IMR-90 (cell line): ENCODE measurements at regions not wholly inside any gene's neighbourhood (a gene's known extent, or its start where the extent isn't known, plus 50 kb on each side); places are given as distances from the start of the nearest gene placed in this dataset.

ENCODE experiments used
- ATAC-seq: fragments of 200-7000 bp; cut with Tn5 transposase; 2 replicates; pipeline ENCODE4 v1.9.1; 2020; ENCODE audit warnings: low read depth, mild to moderate bottlenecking, moderate library complexity
- BruUV-seq: library from RNA; stranded (reverse); fragments of 400-500 nt; replicated peaks from 2 replicates; lab custom pipeline; 2021; lab: Mats Ljungman, UMichigan
- CTCF ChIA-PET: fragments of 300-600 bp; formaldehyde crosslinking; extraction: SDS; loops from one replicate; lab custom pipeline; 2021; ENCODE audit warnings: antibody characterized with exemption; lab: Yijun Ruan, JAX
- POLR2A ChIA-PET: fragments of 300-600 bp; sonication (Branson Sonifier 250); formaldehyde crosslinking; loops from one replicate; lab custom pipeline; 2022; ENCODE audit warnings: antibody characterized with exemption; ENCODE audit not compliant: unreplicated experiment; lab: Charles Lee
- DNase-seq: peaks from one replicate; pipeline ENCODE4 v3.0.0; 2013
- H2AFZ ChIP-seq: replicated peaks from 2 replicates; pipeline ENCODE3; 2013; ENCODE audit warnings: low read length, mild to moderate bottlenecking; ENCODE audit not compliant: poor library complexity
- H2AK5ac ChIP-seq: 2 replicates; pipeline ENCODE4 v1.6.1; 2013; ENCODE audit warnings: low read depth, low read length, inconsistent platforms
- H2AK9ac ChIP-seq: replicated peaks from 2 replicates; pipeline ENCODE3; 2013; ENCODE audit warnings: mild to moderate bottlenecking, low read depth, low read length, moderate library complexity; ENCODE audit not compliant: poor library complexity
- H2BK120ac ChIP-seq: 2 replicates; pipeline ENCODE4 v1.6.1; 2013; ENCODE audit warnings: low read depth, low read length, inconsistent platforms
- H2BK15ac ChIP-seq: 3 replicates; pipeline ENCODE4 v1.6.1; 2013; ENCODE audit warnings: low read depth, low read length, inconsistent platforms
- H2BK20ac ChIP-seq: 2 replicates; pipeline ENCODE4 v1.6.1; 2013; ENCODE audit warnings: low read depth, mild to moderate bottlenecking, inconsistent platforms, low read length, moderate library complexity
- H2BK5ac ChIP-seq: 2 replicates; pipeline ENCODE4 v1.6.1; 2013; ENCODE audit warnings: mild to moderate bottlenecking, low read depth, low read length, inconsistent platforms; ENCODE audit not compliant: poor library complexity, severe bottlenecking
- H3K14ac ChIP-seq: replicated peaks from 2 replicates; pipeline ENCODE4 v1.6.1; 2013; ENCODE audit warnings: low read depth, low read length, inconsistent platforms
- H3K18ac ChIP-seq: 2 replicates; pipeline ENCODE4 v1.6.1; 2013; ENCODE audit warnings: low read depth, low read length, control low read depth
- H3K23ac ChIP-seq: 2 replicates; pipeline ENCODE4 v1.6.1; 2013; ENCODE audit warnings: low read depth, low read length, inconsistent platforms
- H3K27ac ChIP-seq: 2 replicates; pipeline ENCODE4 v1.5.1; 2013; ENCODE audit warnings: mild to moderate bottlenecking, control low read depth, low read length; ENCODE audit not compliant: insufficient read depth
- H3K27me3 ChIP-seq: 2 replicates; pipeline ENCODE4 v1.6.1; 2013; ENCODE audit warnings: low read length; ENCODE audit not compliant: control insufficient read depth, insufficient read depth
- H3K36me3 ChIP-seq: 2 replicates; pipeline ENCODE4 v1.6.1; 2013; ENCODE audit warnings: low read length, mixed read lengths; ENCODE audit not compliant: control insufficient read depth, insufficient read depth
- H3K4ac ChIP-seq: 2 replicates; pipeline ENCODE4 v1.6.1; 2013; ENCODE audit warnings: low read depth, low read length, inconsistent platforms
- H3K4me1 ChIP-seq: 2 replicates; pipeline ENCODE4 v1.6.1; 2013; ENCODE audit warnings: low read length, mixed read lengths; ENCODE audit not compliant: control insufficient read depth, insufficient read depth
- H3K4me2 ChIP-seq: 2 replicates; pipeline ENCODE4 v1.6.1; 2013; ENCODE audit warnings: low read depth, mild to moderate bottlenecking, control low read depth, low read length, moderate library complexity
- H3K4me3 ChIP-seq: 2 replicates; pipeline ENCODE4 v1.5.1; 2013; ENCODE audit warnings: low read depth, mild to moderate bottlenecking, control low read depth, low read length, moderate library complexity; ENCODE audit not compliant: insufficient read depth
- H3K56ac ChIP-seq: 2 replicates; pipeline ENCODE4 v1.6.1; 2013; ENCODE audit warnings: low read length, inconsistent platforms; ENCODE audit not compliant: insufficient read depth; ENCODE audit errors: extremely low read depth
- H3K79me1 ChIP-seq, 2 experiments: 2 replicates each; pipeline ENCODE4 v1.6.1; 2013; ENCODE audit warnings: low read length in 2 of 2, inconsistent platforms in 1 of 2, low read depth in 1 of 2
- H3K9ac ChIP-seq: 2 replicates; pipeline ENCODE4 v1.6.1; 2013; ENCODE audit warnings: low read depth, low read length, control low read depth
- H3K9me1 ChIP-seq: 2 replicates; pipeline ENCODE4 v1.6.1; 2013; ENCODE audit warnings: low read length, inconsistent platforms; ENCODE audit not compliant: insufficient read depth
- H3K9me3 ChIP-seq: 2 replicates; pipeline ENCODE4 v1.6.1; 2013; ENCODE audit warnings: low read length; ENCODE audit not compliant: control insufficient read depth, insufficient read depth
- H4K20me1 ChIP-seq: 2 replicates; pipeline ENCODE4 v1.6.1; 2013; ENCODE audit warnings: low read length, inconsistent platforms; ENCODE audit not compliant: insufficient read depth
- H4K5ac ChIP-seq: 2 replicates; pipeline ENCODE4 v1.6.1; 2013; ENCODE audit warnings: mild to moderate bottlenecking, low read depth, low read length, control low read depth
- H4K8ac ChIP-seq, 2 experiments: 2 replicates each; pipeline ENCODE4 v1.6.1; 2013; ENCODE audit warnings: low read depth in 2 of 2, low read length in 2 of 2, control low read depth in 1 of 2, inconsistent platforms in 1 of 2
- H4K91ac ChIP-seq: 2 replicates; pipeline ENCODE4 v1.6.1; 2013; ENCODE audit warnings: low read depth, low read length, inconsistent platforms; ENCODE audit not compliant: insufficient read depth
- BHLHE40 ChIP-seq: fragments of 150-350 bp; IDR thresholded peaks from 2 replicates; pipeline ENCODE4 v1.6.1; 2016; ENCODE audit warnings: mild to moderate bottlenecking, low read depth, low read length
- CEBPB ChIP-seq: IDR thresholded peaks from 2 replicates; pipeline ENCODE4 v1.6.1; 2012; ENCODE audit warnings: low read depth, low read length, improper control_type of control experiment
- CHD1 ChIP-seq: IDR thresholded peaks from 2 replicates; pipeline ENCODE4 v1.6.1; 2012; ENCODE audit warnings: low read depth, low read length, improper control_type of control experiment
- CTCF ChIP-seq: conservative IDR thresholded peaks from 2 replicates; pipeline ENCODE4 v1.5.1; 2012; ENCODE audit warnings: mild to moderate bottlenecking, low read depth, low read length, improper control_type of control experiment
- ELK1 ChIP-seq: fragments of 150-350 bp; IDR thresholded peaks from 2 replicates; pipeline ENCODE4 v1.6.1; 2016; ENCODE audit warnings: low read depth, mild to moderate bottlenecking, low read length, moderate library complexity, borderline replicate concordance
- FOS ChIP-seq: fragments of 150-350 bp; IDR thresholded peaks from 2 replicates; pipeline ENCODE4 v1.6.1; 2016; ENCODE audit warnings: low read depth, low read length
- MAFK ChIP-seq: IDR thresholded peaks from 2 replicates; pipeline ENCODE4 v1.6.1; 2012; ENCODE audit warnings: low read depth, low read length, improper control_type of control experiment
- MAZ ChIP-seq: IDR thresholded peaks from 2 replicates; pipeline ENCODE4 v1.6.1; 2012; ENCODE audit warnings: low read depth, mild to moderate bottlenecking, low read length, improper control_type of control experiment, moderate library complexity, borderline replicate concordance
- MXI1 ChIP-seq: IDR thresholded peaks from 2 replicates; pipeline ENCODE4 v1.6.1; 2012; ENCODE audit warnings: low read depth, mild to moderate bottlenecking, low read length, moderate library complexity, borderline replicate concordance
- NFE2L2 ChIP-seq: fragments of 150-350 bp; IDR thresholded peaks from 2 replicates; pipeline ENCODE4 v1.6.1; 2016; ENCODE audit warnings: low read depth, mild to moderate bottlenecking, low read length
- POLR2A ChIP-seq: IDR thresholded peaks from 2 replicates; pipeline ENCODE4 v1.6.1; 2012; ENCODE audit warnings: mild to moderate bottlenecking, low read depth, low read length
- RAD21 ChIP-seq: IDR thresholded peaks from 2 replicates; pipeline ENCODE4 v1.6.1; 2012; ENCODE audit warnings: low read length, improper control_type of control experiment
- RCOR1 ChIP-seq: IDR thresholded peaks from 2 replicates; pipeline ENCODE4 v1.6.1; 2012; ENCODE audit warnings: mild to moderate bottlenecking, low read length, improper control_type of control experiment; ENCODE audit not compliant: insufficient replicate concordance
- RFX5 ChIP-seq: IDR thresholded peaks from 2 replicates; pipeline ENCODE4 v1.8.0; 2012; ENCODE audit warnings: low read depth, mild to moderate bottlenecking, low read length, moderate library complexity
- SMC3 ChIP-seq: fragments of 150-350 bp; IDR thresholded peaks from 2 replicates; pipeline ENCODE4 v1.6.1; 2016; ENCODE audit warnings: low read depth, mild to moderate bottlenecking, antibody characterized with exemption, low read length, moderate library complexity
- USF2 ChIP-seq: fragments of 150-350 bp; IDR thresholded peaks from 2 replicates; pipeline ENCODE4 v1.6.1; 2017; ENCODE audit warnings: mild to moderate bottlenecking, antibody characterized with exemption, low read length, low read depth
- WGBS, 2 experiments: methylation state at CpG; one replicate each; pipeline versions ENCODE4 v1.1.5 to v1.1.7; 2013; ENCODE audit warnings: missing lambda C conversion rate in 2 of 2; ENCODE audit not compliant: insufficient read length in 1 of 2; ENCODE audit errors: extremely low coverage in 2 of 2; 5-methylcytosine and 5-hydroxymethylcytosine counted together
- dilution Hi-C: fragments of 300-500 bp; cut with HindIII; formaldehyde crosslinking; loops from one replicate; pipeline ENCODE4 v1.14.3; 2018; ENCODE audit warnings: low sequenced_read_pairs; ENCODE audit not compliant: unreplicated experiment
- in situ Hi-C: fragments of 300-500 bp; cut with MboI; formaldehyde crosslinking; loops from 3 replicates; pipeline ENCODE4 v1.14.3; 2019; ENCODE audit warnings: low sequenced_read_pairs, inconsistent platforms, mixed read lengths
- intact Hi-C: fragments of 100-400 bp; cut with micrococcal nuclease; formaldehyde crosslinking; loops from 2 replicates; pipeline ENCODE4 v1.10.0; 2022

- TF ChIP-seq CTCF (no peak), POLR2A (no peak), CHD1 (no peak), SMC3 (no peak), MAFK (no peak), RCOR1 (no peak), NFE2L2 (no peak), BHLHE40 (no peak), MXI1 (no peak), ELK1 (no peak), RAD21 (no peak), CEBPB (no peak), RFX5 (no peak), USF2 (no peak), FOS (no peak), MAZ (no peak)
These were observed 60.6 kb upstream of the IL12A start for GRCh38 chr3:159928071-159928491.

More at GRCh38 chr3:159928071-159928491, 60.6 kb upstream of the IL12A start:
- Histone ChIP-seq H3K56ac (peak overlapping the region; percentile 95), H3K18ac (peak overlapping the region; percentile 99), H2AK9ac (peak overlapping the region; percentile 91), H3K4me3 (no peak overlapping the region), H3K4ac (peak overlapping the region; percentile 95), H2AK5ac (peak overlapping the region; percentile 92), H2AFZ (peak overlapping the region; percentile 17), H3K9me1 (peaks cover 18% of the 10 kb centered on the region), H4K5ac (peak overlapping the region; percentile 98), H3K14ac (peak overlapping the region; percentile 54), H3K27me3 (no peaks in the 10 kb centered on the region), H2BK120ac (peak overlapping the region; percentile 96), H2BK15ac (peak overlapping the region; percentile 71), H3K9me3 (no peaks in the 10 kb centered on the region), H3K79me1 (no peaks in the 10 kb centered on the region), H4K91ac (peak overlapping the region; percentile 97), H2BK20ac (peak overlapping the region; percentile 92), H3K23ac (peak overlapping the region; percentile 94), H3K4me1 (peaks cover 24% of the 10 kb centered on the region), H3K36me3 (no peaks in the 10 kb centered on the region), H2BK5ac (peak overlapping the region; percentile 99), H3K27ac (peak overlapping the region; percentile 91), H3K9ac (peak overlapping the region; percentile 52), H4K8ac (peak overlapping the region; percentile 76 to 97), H4K20me1 (no peaks in the 10 kb centered on the region), H3K4me2 (peak overlapping the region; percentile 21)
- CTCF ChIA-PET = interaction anchor here (1.2 to 2.9 kb wide), 6 partner anchors 9 to 78 kb away, joined by 4 to 22 read pairs (median 6); partner anchors contain the start of gene IL12A
- in situ Hi-C loops (no loop called here), intact Hi-C loops (loop anchor here (1.0 to 5.0 kb wide), 5 partner anchors 43 to 484 kb away; partner anchors contain the start of gene IL12A), dilution Hi-C loops (no loop called here)
- ATAC-seq = peak; percentile 18
- BruUV-seq = no TSS peak
- peak; percentile 45 for DNase-seq
- WGBS, 2 experiments = 69% methylated on average over 2 of the region's 2 CpGs; no CpG with 5 or more reads in 1 of the 2 experiments
- POLR2A ChIA-PET = interaction anchor here (1.1 kb wide), 1 partner anchor 43 kb away, joined by 3 read pairs; no protein-coding TSS in a partner anchor
